Activated naive CD8-positive, alpha-beta T cell (primary cell): ENCODE measurements at regions not wholly inside any gene's neighbourhood (a gene's known extent, or its start where the extent isn't known, plus 50 kb on each side); places are given as distances from the start of the nearest gene placed in this dataset.

ENCODE experiments used
- H3K27ac Mint-ChIP-seq: one replicate; pipeline ENCODE4 v1.8.0; 2021; ENCODE audit warnings: mixed read lengths
- H3K27me3 Mint-ChIP-seq: one replicate; pipeline ENCODE4 v1.8.0; 2021; ENCODE audit warnings: mixed read lengths
- H3K36me3 Mint-ChIP-seq: one replicate; pipeline ENCODE4 v1.8.0; 2021; ENCODE audit warnings: mixed read lengths
- H3K4me1 Mint-ChIP-seq: one replicate; pipeline ENCODE4 v1.8.0; 2021; ENCODE audit warnings: low read depth, mixed read lengths
- H3K4me3 Mint-ChIP-seq: one replicate; pipeline ENCODE4 v1.8.0; 2021; ENCODE audit warnings: mild to moderate bottlenecking, mixed read lengths
- H3K9me3 Mint-ChIP-seq: one replicate; pipeline ENCODE4 v1.8.0; 2021; ENCODE audit warnings: low read depth, mixed read lengths

GRCh38 chr12:77429426-77429825, 364.1 kb upstream of the E2F7 start:
- H3K36me3 Mint-ChIP-seq, result no peaks in the 10 kb centered on the region
- no peaks in the 10 kb centered on the region for H3K4me1 Mint-ChIP-seq
- no peaks in the 10 kb centered on the region for H3K9me3 Mint-ChIP-seq
- no peak overlapping the region for H3K4me3 Mint-ChIP-seq
- no peaks in the 10 kb centered on the region for H3K27me3 Mint-ChIP-seq
- no peak overlapping the region for H3K27ac Mint-ChIP-seq

- no peaks in the 10 kb centered on the region for H3K9me3 Mint-ChIP-seq
- no peaks in the 10 kb centered on the region for H3K36me3 Mint-ChIP-seq
- no peaks in the 10 kb centered on the region for H3K4me1 Mint-ChIP-seq
- H3K27ac Mint-ChIP-seq, result no peak overlapping the region
- H3K27me3 Mint-ChIP-seq, result no peaks in the 10 kb centered on the region
- no peak overlapping the region for H3K4me3 Mint-ChIP-seq
Measured at GRCh38 chr12:77421152-77421551, 355.8 kb upstream of the E2F7 start.

GRCh38 chr12:77409551-77409950, 344.2 kb upstream of the E2F7 start:
- Mint-ChIP-seq H3K36me3 (no peaks in the 10 kb centered on the region), H3K9me3 (no peaks in the 10 kb centered on the region), H3K27ac (no peak overlapping the region), H3K4me1 (no peaks in the 10 kb centered on the region), H3K4me3 (no peak overlapping the region), H3K27me3 (no peaks in the 10 kb centered on the region)

- H3K4me3 Mint-ChIP-seq, result no peak overlapping the region
- H3K4me1 Mint-ChIP-seq, result no peaks in the 10 kb centered on the region
- H3K36me3 Mint-ChIP-seq, result no peaks in the 10 kb centered on the region
- H3K27me3 Mint-ChIP-seq, result no peaks in the 10 kb centered on the region
- H3K9me3 Mint-ChIP-seq, result no peaks in the 10 kb centered on the region
- H3K27ac Mint-ChIP-seq, result no peak overlapping the region
Measured at GRCh38 chr12:77407931-77408330, 342.6 kb upstream of the E2F7 start.

GRCh38 chr12:77406219-77406905, 341.0 kb upstream of the E2F7 start:
- Mint-ChIP-seq H3K4me3 (no peak overlapping the region), H3K9me3 (no peaks in the 10 kb centered on the region), H3K27me3 (no peaks in the 10 kb centered on the region), H3K27ac (no peak overlapping the region), H3K36me3 (no peaks in the 10 kb centered on the region), H3K4me1 (no peaks in the 10 kb centered on the region)

- Mint-ChIP-seq H3K9me3 (no peaks in the 10 kb centered on the region), H3K27me3 (peaks cover 2% of the 10 kb centered on the region), H3K4me1 (no peaks in the 10 kb centered on the region), H3K36me3 (no peaks in the 10 kb centered on the region), H3K27ac (no peak overlapping the region), H3K4me3 (no peak overlapping the region)
Measured at GRCh38 chr12:77402716-77403115, 337.3 kb upstream of the E2F7 start.

GRCh38 chr12:77401770-77402081, 336.4 kb upstream of the E2F7 start:
- H3K27me3 Mint-ChIP-seq, result peaks cover 2% of the 10 kb centered on the region
- H3K4me1 Mint-ChIP-seq, result no peaks in the 10 kb centered on the region
- H3K4me3 Mint-ChIP-seq, result no peak overlapping the region
- no peaks in the 10 kb centered on the region for H3K9me3 Mint-ChIP-seq
- no peaks in the 10 kb centered on the region for H3K36me3 Mint-ChIP-seq
- no peak overlapping the region for H3K27ac Mint-ChIP-seq

- no peak overlapping the region for H3K4me3 Mint-ChIP-seq
- H3K9me3 Mint-ChIP-seq, result no peaks in the 10 kb centered on the region
- H3K4me1 Mint-ChIP-seq, result no peaks in the 10 kb centered on the region
- no peaks in the 10 kb centered on the region for H3K36me3 Mint-ChIP-seq
- H3K27ac Mint-ChIP-seq, result no peak overlapping the region
- H3K27me3 Mint-ChIP-seq, result peaks cover 2% of the 10 kb centered on the region
Measured at GRCh38 chr12:77401064-77401769, 335.8 kb upstream of the E2F7 start.

- Mint-ChIP-seq H3K4me3 (no peak overlapping the region), H3K27ac (no peak overlapping the region), H3K4me1 (no peaks in the 10 kb centered on the region), H3K27me3 (no peaks in the 10 kb centered on the region), H3K9me3 (peaks cover 3% of the 10 kb centered on the region), H3K36me3 (no peaks in the 10 kb centered on the region)
Measured at GRCh38 chr12:77392467-77393088, 327.2 kb upstream of the E2F7 start.

GRCh38 chr12:77388445-77389265, 323.3 kb upstream of the E2F7 start:
- Mint-ChIP-seq H3K27ac (no peak overlapping the region), H3K36me3 (no peaks in the 10 kb centered on the region), H3K4me3 (no peak overlapping the region), H3K4me1 (no peaks in the 10 kb centered on the region), H3K9me3 (peaks cover 3% of the 10 kb centered on the region), H3K27me3 (no peaks in the 10 kb centered on the region)

GRCh38 chr12:77387671-77388070, 322.3 kb upstream of the E2F7 start:
- H3K9me3 Mint-ChIP-seq, result peaks cover 3% of the 10 kb centered on the region
- H3K36me3 Mint-ChIP-seq, result no peaks in the 10 kb centered on the region
- H3K4me3 Mint-ChIP-seq, result no peak overlapping the region
- no peak overlapping the region for H3K27ac Mint-ChIP-seq
- no peaks in the 10 kb centered on the region for H3K4me1 Mint-ChIP-seq
- H3K27me3 Mint-ChIP-seq, result no peaks in the 10 kb centered on the region

GRCh38 chr12:77387214-77387613, 321.8 kb upstream of the E2F7 start:
- Mint-ChIP-seq H3K9me3 (peaks cover 3% of the 10 kb centered on the region), H3K4me3 (no peak overlapping the region), H3K27ac (no peak overlapping the region), H3K27me3 (no peaks in the 10 kb centered on the region), H3K4me1 (no peaks in the 10 kb centered on the region), H3K36me3 (no peaks in the 10 kb centered on the region)

GRCh38 chr12:77384941-77385340, 319.6 kb upstream of the E2F7 start:
- Mint-ChIP-seq H3K36me3 (no peaks in the 10 kb centered on the region), H3K27me3 (no peaks in the 10 kb centered on the region), H3K4me3 (no peak overlapping the region), H3K9me3 (peaks cover 3% of the 10 kb centered on the region), H3K27ac (no peak overlapping the region), H3K4me1 (no peaks in the 10 kb centered on the region)

GRCh38 chr12:77382096-77382742, 316.9 kb upstream of the E2F7 start:
- H3K4me1 Mint-ChIP-seq, result no peaks in the 10 kb centered on the region
- H3K36me3 Mint-ChIP-seq, result no peaks in the 10 kb centered on the region
- no peaks in the 10 kb centered on the region for H3K9me3 Mint-ChIP-seq
- H3K27ac Mint-ChIP-seq, result no peak overlapping the region
- no peaks in the 10 kb centered on the region for H3K27me3 Mint-ChIP-seq
- no peak overlapping the region for H3K4me3 Mint-ChIP-seq

- no peak overlapping the region for H3K27ac Mint-ChIP-seq
- H3K9me3 Mint-ChIP-seq, result no peaks in the 10 kb centered on the region
- H3K4me3 Mint-ChIP-seq, result no peak overlapping the region
- no peaks in the 10 kb centered on the region for H3K36me3 Mint-ChIP-seq
- H3K4me1 Mint-ChIP-seq, result no peaks in the 10 kb centered on the region
- no peaks in the 10 kb centered on the region for H3K27me3 Mint-ChIP-seq
Measured at GRCh38 chr12:77377622-77378021, 312.3 kb upstream of the E2F7 start.
